SK-N-MC (cell line): ENCODE measurements at regions not wholly inside any gene's neighbourhood (a gene's known extent, or its start where the extent isn't known, plus 50 kb on each side); places are given as distances from the start of the nearest gene placed in this dataset.

Experiments used
- DNase-seq: peaks from one replicate; pipeline ENCODE4 v3.0.0-alpha.2; 2011; ENCODE audit warnings: low read depth, low spot score
- H3K27ac ChIP-seq: fragments of 200-600 bp; sonication (generic); 2 replicates; pipeline ENCODE4 v1.5.1; 2016; ENCODE audit warnings: mixed run types
- H3K36me3 ChIP-seq: fragments of 200-600 bp; sonication (generic); 2 replicates; pipeline ENCODE4 v1.6.1; 2017; ENCODE audit warnings: antibody characterized with exemption, low read length, mixed read lengths; ENCODE audit not compliant: insufficient read depth
- H3K4me3 ChIP-seq: fragments of 200-600 bp; sonication (generic); 2 replicates; pipeline ENCODE4 v1.5.1; 2016
- H3K9ac ChIP-seq: fragments of 200-600 bp; sonication (generic); 2 replicates; pipeline ENCODE4 v1.8.0; 2017; ENCODE audit warnings: mixed run types, mixed read lengths; ENCODE audit not compliant: insufficient read length
- H3K9me3 ChIP-seq: fragments of 200-600 bp; sonication (generic); 2 replicates; pipeline ENCODE4 v1.6.1; 2017; ENCODE audit warnings: low read depth, mild to moderate bottlenecking, antibody characterized with exemption, low read length, moderate library complexity, mixed read lengths
- EZH2 ChIP-seq: fragments of 200-600 bp; sonication (generic); IDR thresholded peaks from one replicate; pipeline ENCODE4 v1.6.1; 2017; ENCODE audit warnings: antibody characterized with exemption
- FOXP2 ChIP-seq: optimal IDR thresholded peaks from 2 replicates; pipeline ENCODE3; 2011; ENCODE audit warnings: mild to moderate bottlenecking, moderate library complexity; ENCODE audit not compliant: insufficient read depth; ENCODE audit errors: extremely low read length, control extremely low read depth
- POLR2AphosphoS5 ChIP-seq: IDR thresholded peaks from 2 replicates; pipeline ENCODE4 v1.6.1; 2012; ENCODE audit warnings: mild to moderate bottlenecking, low read depth, low read length, borderline replicate concordance

GRCh38 chr7:114364151-114364550 is 50.5 kb upstream of the FOXP2 start:
- TF ChIP-seq POLR2AphosphoS5 (no peak), EZH2 (no peak), FOXP2 (no peak)
- Histone ChIP-seq H3K9ac (no peak overlapping the region), H3K27ac (no peak overlapping the region), H3K36me3 (no peaks in the 10 kb centered on the region), H3K9me3 (no peaks in the 10 kb centered on the region), H3K4me3 (no peak overlapping the region)
- no peak for DNase-seq

GRCh38 chr7:114363292-114363691 is 51.3 kb upstream of the FOXP2 start:
- Histone ChIP-seq H3K36me3 (no peaks in the 10 kb centered on the region), H3K9me3 (no peaks in the 10 kb centered on the region), H3K27ac (no peak overlapping the region), H3K9ac (no peak overlapping the region), H3K4me3 (no peak overlapping the region)
- DNase-seq = no peak
- TF ChIP-seq EZH2 (no peak), FOXP2 (no peak), POLR2AphosphoS5 (no peak)

- no peak for DNase-seq
- H3K4me3 ChIP-seq = no peak overlapping the region
- no peak for TF ChIP-seq FOXP2
- no peak for TF ChIP-seq EZH2
- TF ChIP-seq POLR2AphosphoS5 = no peak
- no peaks in the 10 kb centered on the region for H3K9me3 ChIP-seq
- no peak overlapping the region for H3K27ac ChIP-seq
- H3K9ac ChIP-seq = no peak overlapping the region
- H3K36me3 ChIP-seq = no peaks in the 10 kb centered on the region
Measured at GRCh38 chr7:114358911-114359310, 55.7 kb upstream of the FOXP2 start.

GRCh38 chr7:114356133-114356532 is 58.5 kb upstream of the FOXP2 start:
- Histone ChIP-seq H3K9me3 (no peaks in the 10 kb centered on the region), H3K9ac (no peak overlapping the region), H3K36me3 (no peaks in the 10 kb centered on the region), H3K4me3 (no peak overlapping the region), H3K27ac (no peak overlapping the region)
- no peak for TF ChIP-seq POLR2AphosphoS5
- TF ChIP-seq EZH2 = no peak
- TF ChIP-seq FOXP2 = no peak
- no peak for DNase-seq

- no peak for DNase-seq
- no peak for TF ChIP-seq EZH2
- no peak for TF ChIP-seq POLR2AphosphoS5
- TF ChIP-seq FOXP2 = no peak
- Histone ChIP-seq H3K27ac (no peak overlapping the region), H3K4me3 (no peak overlapping the region), H3K36me3 (no peaks in the 10 kb centered on the region), H3K9me3 (no peaks in the 10 kb centered on the region), H3K9ac (no peak overlapping the region)
Measured at GRCh38 chr7:114354306-114354705, 60.3 kb upstream of the FOXP2 start.

- TF ChIP-seq EZH2 = no peak
- TF ChIP-seq POLR2AphosphoS5 = no peak
- no peak for TF ChIP-seq FOXP2
- no peak for DNase-seq
- Histone ChIP-seq H3K9ac (no peak overlapping the region), H3K4me3 (peak overlapping the region; percentile 36), H3K27ac (peak overlapping the region; percentile 76), H3K36me3 (no peaks in the 10 kb centered on the region), H3K9me3 (no peaks in the 10 kb centered on the region)
Measured at GRCh38 chr7:114345494-114345893, 69.1 kb upstream of the FOXP2 start.

GRCh38 chr7:114343949-114344708 is 70.5 kb upstream of the FOXP2 start:
- Histone ChIP-seq H3K9me3 (no peaks in the 10 kb centered on the region), H3K4me3 (no peak overlapping the region), H3K27ac (no peak overlapping the region), H3K36me3 (no peaks in the 10 kb centered on the region), H3K9ac (no peak overlapping the region)
- no peak for DNase-seq
- TF ChIP-seq POLR2AphosphoS5 = no peak
- no peak for TF ChIP-seq EZH2
- TF ChIP-seq FOXP2 = no peak

- TF ChIP-seq POLR2AphosphoS5 = no peak
- TF ChIP-seq FOXP2 = no peak
- no peak for TF ChIP-seq EZH2
- no peaks in the 10 kb centered on the region for H3K36me3 ChIP-seq
- no peak overlapping the region for H3K9ac ChIP-seq
- no peaks in the 10 kb centered on the region for H3K9me3 ChIP-seq
- H3K27ac ChIP-seq = no peak overlapping the region
- H3K4me3 ChIP-seq = no peak overlapping the region
- no peak for DNase-seq
Measured at GRCh38 chr7:114342431-114343179, 72.0 kb upstream of the FOXP2 start.

- TF ChIP-seq FOXP2 (no peak), POLR2AphosphoS5 (no peak), EZH2 (no peak)
- no peaks in the 10 kb centered on the region for H3K9me3 ChIP-seq
- H3K9ac ChIP-seq = no peak overlapping the region
- H3K27ac ChIP-seq = no peak overlapping the region
- H3K4me3 ChIP-seq = no peak overlapping the region
- DNase-seq = no peak
- no peaks in the 10 kb centered on the region for H3K36me3 ChIP-seq
Measured at GRCh38 chr7:114341648-114342047, 73.0 kb upstream of the FOXP2 start.
